Nephron progenitor cell (in vitro differentiated cells): ENCODE measurements at regions not wholly inside any gene's neighbourhood (a gene's known extent, or its start where the extent isn't known, plus 50 kb on each side); places are given as distances from the start of the nearest gene placed in this dataset.
"Not testable (repeated sequence)": the region's sequence is repeated elsewhere in the genome, so short reads cannot be mapped to it uniquely, and the experiment has no call there.

Source experiments
- DNase-seq: peaks from one replicate; pipeline ENCODE4 v3.0.0; 2021
- H3K27ac Mint-ChIP-seq: 2 replicates; pipeline ENCODE4 v1.8.0; 2021; ENCODE audit warnings: mild to moderate bottlenecking, moderate library complexity, mixed read lengths
- H3K27me3 Mint-ChIP-seq: 2 replicates; pipeline ENCODE4 v1.8.0; 2021; ENCODE audit warnings: mild to moderate bottlenecking, low read depth, mixed read lengths; ENCODE audit not compliant: poor library complexity
- H3K36me3 Mint-ChIP-seq: 2 replicates; pipeline ENCODE4 v1.8.0; 2021; ENCODE audit warnings: low read depth, mixed read lengths
- H3K4me1 Mint-ChIP-seq: 2 replicates; pipeline ENCODE4 v1.8.0; 2021; ENCODE audit warnings: mixed read lengths
- H3K4me3 Mint-ChIP-seq: 2 replicates; pipeline ENCODE4 v1.8.0; 2021; ENCODE audit warnings: mild to moderate bottlenecking, moderate library complexity, mixed read lengths
- H3K9me3 Mint-ChIP-seq: 2 replicates; pipeline ENCODE4 v1.8.0; 2021; ENCODE audit warnings: mild to moderate bottlenecking, moderate library complexity, mixed read lengths
- TF ChIP-seq, protein P1 (sequence below): fragments of 200-600 bp; sonication (generic); IDR thresholded peaks from 2 replicates; pipeline ENCODE4 v1.5.0; 2021; ENCODE audit warnings: antibody characterized with exemption

DNA sequence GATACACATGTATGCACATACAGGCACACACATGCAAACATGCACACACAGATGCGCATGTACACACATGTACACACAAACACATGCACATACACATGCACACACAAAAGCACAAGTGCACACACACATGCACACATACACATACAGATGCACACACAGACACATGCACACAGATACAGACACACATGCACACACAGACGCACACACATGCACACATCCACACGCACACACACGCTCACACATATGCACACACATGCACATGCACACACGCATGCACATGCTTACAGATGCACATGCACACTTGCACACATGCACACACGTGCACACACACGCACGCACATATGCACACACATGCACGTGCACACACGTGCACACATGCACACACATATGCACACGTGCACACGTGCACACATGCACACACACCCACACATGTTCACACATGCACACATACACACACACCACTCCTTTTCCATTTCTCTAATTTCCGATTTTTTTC, 283.8 kb upstream of the FRG2C start:
- Mint-ChIP-seq H3K9me3 (no peaks in the 10 kb centered on the region), H3K36me3 (no peaks in the 10 kb centered on the region), H3K27me3 (peaks cover 13% of the 10 kb centered on the region), H3K27ac (no peak overlapping the region), H3K4me3 (no peak overlapping the region), H3K4me1 (no peaks in the 10 kb centered on the region)
- no peak for DNase-seq
- TF ChIP-seq, protein P1, sequence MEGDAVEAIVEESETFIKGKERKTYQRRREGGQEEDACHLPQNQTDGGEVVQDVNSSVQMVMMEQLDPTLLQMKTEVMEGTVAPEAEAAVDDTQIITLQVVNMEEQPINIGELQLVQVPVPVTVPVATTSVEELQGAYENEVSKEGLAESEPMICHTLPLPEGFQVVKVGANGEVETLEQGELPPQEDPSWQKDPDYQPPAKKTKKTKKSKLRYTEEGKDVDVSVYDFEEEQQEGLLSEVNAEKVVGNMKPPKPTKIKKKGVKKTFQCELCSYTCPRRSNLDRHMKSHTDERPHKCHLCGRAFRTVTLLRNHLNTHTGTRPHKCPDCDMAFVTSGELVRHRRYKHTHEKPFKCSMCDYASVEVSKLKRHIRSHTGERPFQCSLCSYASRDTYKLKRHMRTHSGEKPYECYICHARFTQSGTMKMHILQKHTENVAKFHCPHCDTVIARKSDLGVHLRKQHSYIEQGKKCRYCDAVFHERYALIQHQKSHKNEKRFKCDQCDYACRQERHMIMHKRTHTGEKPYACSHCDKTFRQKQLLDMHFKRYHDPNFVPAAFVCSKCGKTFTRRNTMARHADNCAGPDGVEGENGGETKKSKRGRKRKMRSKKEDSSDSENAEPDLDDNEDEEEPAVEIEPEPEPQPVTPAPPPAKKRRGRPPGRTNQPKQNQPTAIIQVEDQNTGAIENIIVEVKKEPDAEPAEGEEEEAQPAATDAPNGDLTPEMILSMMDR, result no peak

DNA sequence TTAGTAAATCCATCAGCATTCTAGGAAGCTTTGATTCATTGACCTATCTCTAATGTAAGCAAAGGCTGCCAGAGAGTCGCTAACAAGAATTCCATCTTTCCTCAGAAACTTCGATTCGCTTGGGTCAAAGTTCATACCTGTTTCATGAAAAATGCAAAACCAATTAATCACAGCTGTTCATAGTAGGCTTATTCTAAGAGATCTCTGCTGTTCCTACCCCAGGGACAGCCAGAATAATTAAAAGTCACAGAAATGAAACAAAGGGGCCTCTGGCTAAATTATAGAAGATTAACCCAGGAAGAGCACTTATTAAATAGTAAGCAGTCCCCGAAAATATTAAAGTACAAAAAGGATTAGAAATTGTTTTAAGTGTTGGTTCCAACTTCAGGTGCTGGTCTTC, 280.1 kb upstream of the FRG2C start:
- H3K27me3 Mint-ChIP-seq, result peaks cover 16% of the 10 kb centered on the region
- H3K4me1 Mint-ChIP-seq, DNase-seq, H3K27ac Mint-ChIP-seq, H3K4me3 Mint-ChIP-seq, H3K9me3 Mint-ChIP-seq, H3K36me3 Mint-ChIP-seq: not testable (repeated sequence)

DNA sequence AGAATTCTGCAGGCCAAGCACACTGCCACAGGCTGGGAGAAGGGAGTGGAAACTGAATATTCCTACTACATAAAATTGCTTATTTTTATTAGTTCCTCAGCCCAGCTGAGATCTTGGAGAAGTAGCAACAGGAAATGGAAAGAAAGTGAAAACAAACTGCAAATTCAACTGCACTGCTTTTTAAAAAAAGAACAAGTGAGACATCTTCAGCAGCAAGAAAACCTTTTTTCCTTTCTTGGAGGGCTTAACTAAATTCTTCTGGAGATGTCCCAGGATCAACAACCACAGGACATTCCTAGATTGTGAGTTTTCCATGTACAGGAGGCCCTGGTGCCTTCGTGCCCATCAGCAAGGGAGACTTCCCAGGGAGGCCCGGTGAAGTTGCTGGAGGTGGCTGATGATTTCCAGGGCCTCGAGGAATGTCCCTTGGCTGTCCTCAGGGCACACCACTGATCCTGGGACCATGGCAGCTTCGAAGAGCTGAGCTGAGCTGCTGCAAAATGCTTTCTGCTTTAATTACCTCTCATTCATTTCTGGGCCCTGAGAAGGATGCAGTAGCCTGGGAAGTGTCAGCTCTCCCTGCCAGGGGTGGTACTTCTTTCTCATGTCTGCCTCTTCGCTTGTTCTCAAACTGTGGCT, 275.5 kb upstream of the FRG2C start:
- H3K4me1 Mint-ChIP-seq, result peaks cover 26% of the 10 kb centered on the region
- H3K4me3 Mint-ChIP-seq, DNase-seq, H3K36me3 Mint-ChIP-seq, H3K9me3 Mint-ChIP-seq: not testable (repeated sequence)
- peak overlapping the region; percentile 57 for H3K27ac Mint-ChIP-seq
- peaks cover 10% of the 10 kb centered on the region for H3K27me3 Mint-ChIP-seq

DNA sequence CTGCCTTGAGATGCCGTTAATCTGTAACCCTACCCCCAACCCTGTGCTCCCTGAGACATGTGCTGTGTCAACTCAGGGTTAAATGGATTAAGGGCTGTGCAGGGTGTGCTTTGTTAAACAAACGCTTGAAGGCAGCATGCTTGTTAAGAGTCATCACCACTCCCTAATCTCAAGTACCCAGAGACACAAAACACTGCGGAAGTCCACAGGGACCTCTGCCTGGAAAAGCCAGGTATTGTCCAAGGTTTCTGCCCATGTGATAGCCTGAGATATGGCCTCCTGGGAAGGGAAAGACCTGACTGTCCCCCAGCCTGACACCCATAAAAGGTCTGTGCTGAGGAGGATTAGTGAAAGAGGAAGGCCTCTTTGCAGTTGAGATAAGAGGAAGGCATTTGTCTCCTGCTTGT, 270.8 kb upstream of the FRG2C start:
- H3K27me3 Mint-ChIP-seq, DNase-seq: not testable (repeated sequence)
- Mint-ChIP-seq H3K9me3 (peaks cover 11% of the 10 kb centered on the region), H3K36me3 (peaks cover 19% of the 10 kb centered on the region), H3K4me1 (peaks cover 43% of the 10 kb centered on the region), H3K4me3 (peak overlapping the region; percentile 51), H3K27ac (peak overlapping the region; percentile 93)

DNA sequence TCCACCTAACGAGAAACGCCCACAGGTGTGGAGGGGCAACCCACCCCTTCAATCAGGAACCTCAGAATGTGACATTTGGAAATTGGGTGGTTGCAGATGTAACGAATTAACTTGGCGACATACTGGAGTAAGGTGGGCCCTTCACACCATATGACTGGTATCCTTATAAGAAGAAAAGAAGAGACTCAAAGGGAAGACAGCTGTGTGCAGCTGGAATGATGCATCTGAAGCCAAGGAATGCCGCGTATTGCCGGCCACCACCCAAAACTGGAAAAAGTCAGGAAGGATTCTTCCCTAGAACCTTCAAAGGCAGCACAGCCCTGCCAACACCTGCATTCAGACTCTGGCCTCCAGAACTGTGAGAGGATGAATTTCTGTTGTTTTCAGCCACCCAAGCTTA, 270.0 kb upstream of the FRG2C start:
- Mint-ChIP-seq H3K27ac (peak overlapping the region; percentile 93), H3K36me3 (peaks cover 25% of the 10 kb centered on the region), H3K4me1 (peaks cover 36% of the 10 kb centered on the region), H3K9me3 (peaks cover 13% of the 10 kb centered on the region)
- not testable (repeated sequence) for DNase-seq, H3K4me3 Mint-ChIP-seq, H3K27me3 Mint-ChIP-seq

DNA sequence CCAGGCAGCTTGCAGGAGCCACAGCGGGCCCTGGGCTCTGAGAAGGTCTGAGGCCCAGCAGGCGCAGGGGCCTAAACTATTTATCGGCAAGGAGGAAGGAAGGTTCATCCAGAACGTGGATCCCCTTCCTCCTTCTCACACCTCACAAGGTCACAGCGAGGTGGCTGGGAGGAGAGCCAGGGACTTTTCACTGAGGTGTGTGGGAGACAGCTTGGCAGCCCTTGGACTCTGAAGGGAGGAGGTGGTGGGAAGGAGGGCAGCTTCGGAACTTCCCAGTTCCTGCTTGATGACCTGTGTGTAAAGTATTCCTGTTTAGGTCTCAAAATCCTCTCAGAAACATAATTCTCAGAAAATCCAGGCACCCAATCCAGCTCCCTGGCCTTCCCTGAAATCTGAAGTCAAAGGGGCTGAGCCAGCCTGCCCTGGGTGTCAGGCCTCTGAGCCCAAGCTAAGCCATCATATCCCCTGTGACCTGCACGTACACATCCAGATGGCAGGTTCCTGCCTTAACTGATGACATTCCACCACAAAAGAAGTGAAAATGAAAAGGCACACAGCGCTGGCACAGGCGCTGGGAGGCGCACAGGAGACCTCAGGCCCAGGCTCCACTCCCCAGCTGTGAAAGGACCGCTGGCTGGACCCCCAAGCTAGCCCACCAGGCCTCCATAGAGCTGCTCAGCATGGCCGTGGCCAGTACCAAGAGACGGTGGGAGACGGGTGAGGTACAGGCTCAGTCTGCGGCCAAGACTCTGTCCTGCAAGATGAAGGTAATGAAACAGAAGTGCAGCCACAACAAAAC, 269.4 kb upstream of the FRG2C start:
- H3K4me3 Mint-ChIP-seq, DNase-seq, H3K27me3 Mint-ChIP-seq: not testable (repeated sequence)
- peak overlapping the region; percentile 72 for H3K27ac Mint-ChIP-seq
- H3K36me3 Mint-ChIP-seq, result peaks cover 26% of the 10 kb centered on the region
- peaks cover 31% of the 10 kb centered on the region for H3K4me1 Mint-ChIP-seq
- peaks cover 13% of the 10 kb centered on the region for H3K9me3 Mint-ChIP-seq

DNA sequence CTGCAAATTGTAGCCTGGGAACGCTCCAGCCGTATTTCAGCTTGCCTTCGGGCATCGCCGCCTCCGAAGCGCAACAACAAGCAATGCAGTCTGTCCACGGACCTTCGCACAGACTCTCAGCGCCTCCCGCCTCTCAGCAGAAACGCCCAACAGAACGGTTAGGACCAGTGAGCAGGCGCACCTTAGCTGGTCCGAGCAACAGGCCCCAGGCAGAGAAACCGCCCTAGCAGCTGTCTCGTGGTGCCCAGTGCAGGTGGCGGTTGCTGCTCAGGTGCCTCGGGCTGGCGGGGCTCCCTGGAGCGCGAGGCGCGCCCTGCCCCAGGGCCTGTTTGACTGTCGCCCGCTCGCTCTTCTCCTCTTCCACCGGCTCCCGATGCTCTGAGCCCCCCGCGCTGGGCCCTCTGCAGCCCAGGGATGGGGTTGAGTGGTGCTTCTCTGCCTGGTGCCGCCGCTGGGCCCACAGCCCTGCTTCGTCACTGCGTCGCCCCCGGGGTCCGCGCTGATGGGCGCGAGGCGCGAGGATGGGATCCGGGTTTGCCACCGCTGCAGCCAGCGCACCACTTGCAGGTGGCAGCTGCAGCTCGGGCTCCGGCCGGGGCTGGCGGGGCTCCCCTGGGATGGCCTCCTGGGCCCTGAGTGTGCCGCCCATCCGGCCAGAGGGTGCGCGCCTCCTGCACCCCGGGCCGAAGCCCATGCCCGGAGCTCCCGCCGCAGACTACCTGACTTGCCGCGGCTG, 268.4 kb upstream of the FRG2C start:
- TF ChIP-seq, protein P1, result no peak

DNA sequence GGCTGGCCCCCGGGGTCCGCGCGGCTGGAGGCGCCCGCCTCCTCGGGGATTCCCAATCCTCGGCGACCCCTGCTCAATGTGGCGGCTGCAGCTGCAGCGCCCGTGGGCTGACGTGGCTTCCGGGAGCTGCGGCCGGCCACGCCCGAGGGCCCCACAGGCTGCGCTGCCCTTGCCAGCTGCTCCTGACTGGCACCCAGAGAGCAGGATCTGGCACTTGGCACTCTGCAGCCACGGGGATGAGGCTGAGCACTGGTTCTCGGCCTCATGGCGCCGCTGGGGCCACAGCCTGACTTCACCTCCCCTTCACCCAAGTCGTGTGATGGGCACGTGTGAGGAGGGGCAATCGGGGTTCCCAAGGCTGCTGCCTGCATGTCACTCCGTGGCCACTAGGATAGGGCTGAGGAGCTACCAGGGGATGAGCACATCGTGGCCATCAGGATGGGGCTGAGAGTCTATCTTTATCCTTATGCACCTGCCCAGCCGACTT, 267.8 kb upstream of the FRG2C start:
- DNase-seq, result no peak
- Mint-ChIP-seq H3K36me3 (peaks cover 26% of the 10 kb centered on the region), H3K27ac (no peak overlapping the region), H3K4me3 (no peak overlapping the region), H3K27me3 (no peaks in the 10 kb centered on the region), H3K9me3 (peaks cover 13% of the 10 kb centered on the region), H3K4me1 (peaks cover 31% of the 10 kb centered on the region)
- TF ChIP-seq, protein P1, result no peak

More for the DNA sequence above, 268.4 kb upstream of the FRG2C start:
- Mint-ChIP-seq H3K27me3 (no peaks in the 10 kb centered on the region), H3K4me3 (no peak overlapping the region), H3K4me1 (peaks cover 31% of the 10 kb centered on the region), H3K9me3 (peaks cover 13% of the 10 kb centered on the region), H3K36me3 (peaks cover 26% of the 10 kb centered on the region), H3K27ac (peak overlapping the region; percentile 72)
- no peak for DNase-seq

DNA sequence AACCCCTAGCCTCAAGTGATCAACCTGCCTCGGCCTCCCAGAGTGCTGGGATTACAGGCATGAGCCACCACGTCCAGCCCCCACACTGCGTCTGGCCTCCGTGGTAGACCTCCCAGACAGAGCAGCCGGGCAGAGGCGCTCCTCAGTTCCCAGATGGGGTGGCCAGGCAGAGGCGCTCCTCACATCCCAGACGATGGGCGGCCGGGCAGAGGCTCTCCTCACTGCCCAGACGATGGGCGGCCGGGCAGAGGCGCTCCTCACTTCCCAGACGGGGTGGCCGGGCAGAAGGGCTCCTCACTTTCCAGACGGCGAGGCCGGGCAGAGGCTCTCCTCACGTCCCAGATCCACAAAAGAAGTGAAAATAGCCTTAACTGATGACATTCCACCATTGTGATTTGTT, 266.6 kb upstream of the FRG2C start:
- peaks cover 26% of the 10 kb centered on the region for H3K36me3 Mint-ChIP-seq

More for the DNA sequence above, 266.6 kb upstream of the FRG2C start:
- peaks cover 32% of the 10 kb centered on the region for H3K4me1 Mint-ChIP-seq
- H3K9me3 Mint-ChIP-seq, result peaks cover 13% of the 10 kb centered on the region
- H3K27ac Mint-ChIP-seq, H3K27me3 Mint-ChIP-seq, H3K4me3 Mint-ChIP-seq, DNase-seq: not testable (repeated sequence)
